ENCODE measurements at regions not wholly inside any gene's neighbourhood (a gene's known extent, or its start where the extent isn't known, plus 50 kb on each side); places are given as distances from the start of the nearest gene placed in this dataset.

DNA sequence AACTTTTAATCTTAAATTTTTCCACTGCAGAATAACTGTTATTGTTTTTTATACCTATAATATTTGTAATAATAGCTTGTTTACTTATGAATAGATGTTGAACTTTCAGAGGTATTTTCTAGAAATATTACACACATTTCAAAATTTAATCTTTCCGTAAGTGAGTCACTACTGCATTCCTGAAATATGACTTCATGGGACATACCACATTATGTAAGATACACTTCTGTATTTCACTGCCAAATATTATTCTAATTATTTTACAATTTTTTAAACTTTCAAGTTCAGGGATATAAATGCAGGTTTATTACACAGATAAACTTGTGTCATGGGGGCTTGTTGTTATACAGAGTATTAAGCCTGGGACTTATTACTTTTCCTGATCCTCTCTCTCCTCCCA lies 2220.5 kb downstream of the NCAM2 start:
- TF ChIP-seq ZNF18 (tag by site-specific recombination; IDR thresholded peaks at IDR 0.05) (no peak), ZNF791 (tag by site-specific recombination; IDR thresholded peaks at IDR 0.05) (no peak), ZNF777 (tag by site-specific recombination; IDR thresholded peaks at IDR 0.05; ENCODE audit: borderline replicate concordance) (no peak), ZNF629 (tag by site-specific recombination; IDR thresholded peaks at IDR 0.05) (no peak), ZNF146 (tag by site-specific recombination; IDR thresholded peaks at IDR 0.05) (no peak), ZNF132 (tag by site-specific recombination; IDR thresholded peaks at IDR 0.05; ENCODE audit: borderline replicate concordance) (no peak), ZNF274 (IDR thresholded peaks at IDR 0.05; ENCODE audit: low read length) (no peak), ZNF274 (tag by site-specific recombination; IDR thresholded peaks at IDR 0.05; ENCODE audit: borderline replicate concordance) (no peak), ZEB2 (tag by site-specific recombination; IDR thresholded peaks at IDR 0.05) (no peak), ZNF10 (tag by site-specific recombination; IDR thresholded peaks at IDR 0.05) (no peak)
- TF ChIP-seq, protein P1, sequence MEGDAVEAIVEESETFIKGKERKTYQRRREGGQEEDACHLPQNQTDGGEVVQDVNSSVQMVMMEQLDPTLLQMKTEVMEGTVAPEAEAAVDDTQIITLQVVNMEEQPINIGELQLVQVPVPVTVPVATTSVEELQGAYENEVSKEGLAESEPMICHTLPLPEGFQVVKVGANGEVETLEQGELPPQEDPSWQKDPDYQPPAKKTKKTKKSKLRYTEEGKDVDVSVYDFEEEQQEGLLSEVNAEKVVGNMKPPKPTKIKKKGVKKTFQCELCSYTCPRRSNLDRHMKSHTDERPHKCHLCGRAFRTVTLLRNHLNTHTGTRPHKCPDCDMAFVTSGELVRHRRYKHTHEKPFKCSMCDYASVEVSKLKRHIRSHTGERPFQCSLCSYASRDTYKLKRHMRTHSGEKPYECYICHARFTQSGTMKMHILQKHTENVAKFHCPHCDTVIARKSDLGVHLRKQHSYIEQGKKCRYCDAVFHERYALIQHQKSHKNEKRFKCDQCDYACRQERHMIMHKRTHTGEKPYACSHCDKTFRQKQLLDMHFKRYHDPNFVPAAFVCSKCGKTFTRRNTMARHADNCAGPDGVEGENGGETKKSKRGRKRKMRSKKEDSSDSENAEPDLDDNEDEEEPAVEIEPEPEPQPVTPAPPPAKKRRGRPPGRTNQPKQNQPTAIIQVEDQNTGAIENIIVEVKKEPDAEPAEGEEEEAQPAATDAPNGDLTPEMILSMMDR (tag by site-specific recombination; IDR thresholded peaks at IDR 0.05) = no peak
- TF ChIP-seq, protein P2, sequence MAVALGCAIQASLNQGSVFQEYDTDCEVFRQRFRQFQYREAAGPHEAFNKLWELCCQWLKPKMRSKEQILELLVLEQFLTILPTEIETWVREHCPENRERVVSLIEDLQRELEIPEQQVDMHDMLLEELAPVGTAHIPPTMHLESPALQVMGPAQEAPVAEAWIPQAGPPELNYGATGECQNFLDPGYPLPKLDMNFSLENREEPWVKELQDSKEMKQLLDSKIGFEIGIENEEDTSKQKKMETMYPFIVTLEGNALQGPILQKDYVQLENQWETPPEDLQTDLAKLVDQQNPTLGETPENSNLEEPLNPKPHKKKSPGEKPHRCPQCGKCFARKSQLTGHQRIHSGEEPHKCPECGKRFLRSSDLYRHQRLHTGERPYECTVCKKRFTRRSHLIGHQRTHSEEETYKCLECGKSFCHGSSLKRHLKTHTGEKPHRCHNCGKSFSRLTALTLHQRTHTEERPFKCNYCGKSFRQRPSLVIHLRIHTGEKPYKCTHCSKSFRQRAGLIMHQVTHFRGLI (tag by site-specific recombination; IDR thresholded peaks at IDR 0.05) = no peak

Measured in HEK293 (cell line).